Keratinocyte (primary cell): ENCODE measurements at regions not wholly inside any gene's neighbourhood (a gene's known extent, or its start where the extent isn't known, plus 50 kb on each side); places are given as distances from the start of the nearest gene placed in this dataset.

Experiments
- EZH2 ChIP-seq: IDR thresholded peaks from one replicate; pipeline ENCODE4 v1.6.1; 2012; ENCODE audit warnings: inconsistent platforms, mild to moderate bottlenecking, low read length, moderate library complexity
- TF ChIP-seq, protein P1 (sequence below), 3 experiments: IDR thresholded peaks in 1 of 3; conservative IDR thresholded peaks in 1 of 3; optimal IDR thresholded peaks in 1 of 3; 2 replicates in 2 of 3; 3 replicates in 1 of 3; pipeline versions ENCODE3 to v1.5.1; 2011; ENCODE audit warnings: low read length in 3 of 3, mild to moderate bottlenecking in 3 of 3, moderate library complexity in 2 of 3, control low read depth in 1 of 3, inconsistent platforms in 1 of 3; ENCODE audit not compliant: insufficient read depth in 2 of 3; ENCODE audit errors: extremely low read depth in 1 of 3

GRCh38 chr3:189383630-189384029, 211.9 kb downstream of the TPRG1 start:
- no peak for TF ChIP-seq EZH2
- TF ChIP-seq, protein P1, sequence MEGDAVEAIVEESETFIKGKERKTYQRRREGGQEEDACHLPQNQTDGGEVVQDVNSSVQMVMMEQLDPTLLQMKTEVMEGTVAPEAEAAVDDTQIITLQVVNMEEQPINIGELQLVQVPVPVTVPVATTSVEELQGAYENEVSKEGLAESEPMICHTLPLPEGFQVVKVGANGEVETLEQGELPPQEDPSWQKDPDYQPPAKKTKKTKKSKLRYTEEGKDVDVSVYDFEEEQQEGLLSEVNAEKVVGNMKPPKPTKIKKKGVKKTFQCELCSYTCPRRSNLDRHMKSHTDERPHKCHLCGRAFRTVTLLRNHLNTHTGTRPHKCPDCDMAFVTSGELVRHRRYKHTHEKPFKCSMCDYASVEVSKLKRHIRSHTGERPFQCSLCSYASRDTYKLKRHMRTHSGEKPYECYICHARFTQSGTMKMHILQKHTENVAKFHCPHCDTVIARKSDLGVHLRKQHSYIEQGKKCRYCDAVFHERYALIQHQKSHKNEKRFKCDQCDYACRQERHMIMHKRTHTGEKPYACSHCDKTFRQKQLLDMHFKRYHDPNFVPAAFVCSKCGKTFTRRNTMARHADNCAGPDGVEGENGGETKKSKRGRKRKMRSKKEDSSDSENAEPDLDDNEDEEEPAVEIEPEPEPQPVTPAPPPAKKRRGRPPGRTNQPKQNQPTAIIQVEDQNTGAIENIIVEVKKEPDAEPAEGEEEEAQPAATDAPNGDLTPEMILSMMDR (optimal IDR thresholded peaks at IDR 0.05 in 1 of 3, IDR thresholded peaks at IDR 0.05 in 1 of 3, conservative IDR thresholded peaks at IDR 0.05 in 1 of 3; ENCODE audit: extremely low read depth in 1 of 3, insufficient read depth in 2 of 3, low read length in 3 of 3): no peak
